Chondrocyte (in vitro differentiated cells): ENCODE measurements at regions not wholly inside any gene's neighbourhood (a gene's known extent, or its start where the extent isn't known, plus 50 kb on each side); places are given as distances from the start of the nearest gene placed in this dataset.

Experiments used
- DNase-seq: peaks from one replicate; pipeline ENCODE4 v3.0.0; 2021; ENCODE audit warnings: mixed read lengths, low spot score
- H3K27ac Mint-ChIP-seq: one replicate; pipeline ENCODE4 v1.8.0; 2021; ENCODE audit warnings: mild to moderate bottlenecking, moderate library complexity, mixed read lengths; ENCODE audit not compliant: unreplicated experiment
- H3K27me3 Mint-ChIP-seq: 2 replicates; pipeline ENCODE4 v1.8.0; 2021; ENCODE audit warnings: low read depth, mixed read lengths
- H3K36me3 Mint-ChIP-seq: 2 replicates; pipeline ENCODE4 v1.8.0; 2021; ENCODE audit warnings: low read depth, mixed read lengths
- H3K4me1 Mint-ChIP-seq: 2 replicates; pipeline ENCODE4 v1.8.0; 2021; ENCODE audit warnings: low read depth, mild to moderate bottlenecking, mixed read lengths
- H3K4me3 Mint-ChIP-seq: one replicate; pipeline ENCODE4 v1.8.0; 2021; ENCODE audit warnings: mild to moderate bottlenecking, moderate library complexity, mixed read lengths; ENCODE audit not compliant: unreplicated experiment
- H3K9me3 Mint-ChIP-seq: 2 replicates; pipeline ENCODE4 v1.8.0; 2021; ENCODE audit warnings: low read depth, mixed read lengths
- TF ChIP-seq, protein P1 (sequence below): fragments of 200-600 bp; sonication (generic); IDR thresholded peaks from 2 replicates; pipeline ENCODE4 v1.5.0; 2021; ENCODE audit warnings: antibody characterized with exemption, mild to moderate bottlenecking, moderate library complexity

DNA sequence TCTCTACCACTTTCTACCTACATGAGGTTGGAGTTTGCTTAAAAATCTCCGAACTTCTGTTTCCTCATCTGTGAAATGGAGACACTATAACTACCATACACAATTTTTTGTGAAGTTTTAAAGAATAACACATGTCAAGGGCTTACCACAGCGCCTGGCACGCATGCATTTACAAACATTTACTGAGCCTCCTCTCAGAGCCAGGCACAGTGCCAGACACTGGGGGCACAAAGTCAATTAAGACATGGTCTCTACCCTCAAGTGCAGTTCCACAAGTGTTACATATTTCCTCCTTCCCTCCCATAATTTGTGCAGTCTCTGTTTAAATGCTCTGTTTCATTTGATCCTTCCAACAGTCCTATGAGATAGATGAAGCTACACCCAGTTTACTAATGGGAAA is 356.4 kb upstream of the ESRRG start:
- Mint-ChIP-seq H3K27ac (no peak overlapping the region), H3K9me3 (no peaks in the 10 kb centered on the region), H3K4me1 (no peaks in the 10 kb centered on the region), H3K27me3 (peaks cover 27% of the 10 kb centered on the region), H3K4me3 (no peak overlapping the region), H3K36me3 (no peaks in the 10 kb centered on the region)
- no peak for DNase-seq
- TF ChIP-seq, protein P1, sequence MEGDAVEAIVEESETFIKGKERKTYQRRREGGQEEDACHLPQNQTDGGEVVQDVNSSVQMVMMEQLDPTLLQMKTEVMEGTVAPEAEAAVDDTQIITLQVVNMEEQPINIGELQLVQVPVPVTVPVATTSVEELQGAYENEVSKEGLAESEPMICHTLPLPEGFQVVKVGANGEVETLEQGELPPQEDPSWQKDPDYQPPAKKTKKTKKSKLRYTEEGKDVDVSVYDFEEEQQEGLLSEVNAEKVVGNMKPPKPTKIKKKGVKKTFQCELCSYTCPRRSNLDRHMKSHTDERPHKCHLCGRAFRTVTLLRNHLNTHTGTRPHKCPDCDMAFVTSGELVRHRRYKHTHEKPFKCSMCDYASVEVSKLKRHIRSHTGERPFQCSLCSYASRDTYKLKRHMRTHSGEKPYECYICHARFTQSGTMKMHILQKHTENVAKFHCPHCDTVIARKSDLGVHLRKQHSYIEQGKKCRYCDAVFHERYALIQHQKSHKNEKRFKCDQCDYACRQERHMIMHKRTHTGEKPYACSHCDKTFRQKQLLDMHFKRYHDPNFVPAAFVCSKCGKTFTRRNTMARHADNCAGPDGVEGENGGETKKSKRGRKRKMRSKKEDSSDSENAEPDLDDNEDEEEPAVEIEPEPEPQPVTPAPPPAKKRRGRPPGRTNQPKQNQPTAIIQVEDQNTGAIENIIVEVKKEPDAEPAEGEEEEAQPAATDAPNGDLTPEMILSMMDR, result no peak

DNA sequence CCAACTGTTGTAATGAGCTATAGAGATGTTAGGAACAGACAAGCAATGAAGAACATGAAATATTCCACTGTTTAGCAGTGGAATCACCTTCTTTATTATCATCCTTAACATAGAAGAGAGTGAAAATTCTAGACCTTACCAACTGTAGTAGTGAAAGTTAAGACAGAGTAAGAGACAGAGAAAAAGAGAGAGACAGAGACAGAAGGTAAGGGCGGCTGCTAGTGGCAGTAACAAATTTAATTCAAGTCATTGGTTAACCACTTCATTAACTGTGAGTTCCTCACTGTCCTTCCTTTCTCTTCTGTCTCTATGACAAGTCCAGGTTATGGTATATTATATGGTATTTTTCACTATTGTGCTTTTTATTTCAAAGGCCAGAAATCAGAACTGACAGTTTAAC is 355.7 kb upstream of the ESRRG start:
- Mint-ChIP-seq H3K4me3 (no peak overlapping the region), H3K36me3 (no peaks in the 10 kb centered on the region), H3K27ac (no peak overlapping the region), H3K9me3 (no peaks in the 10 kb centered on the region), H3K27me3 (peaks cover 27% of the 10 kb centered on the region), H3K4me1 (no peaks in the 10 kb centered on the region)
- TF ChIP-seq, protein P1, result no peak
- DNase-seq, result no peak

DNA sequence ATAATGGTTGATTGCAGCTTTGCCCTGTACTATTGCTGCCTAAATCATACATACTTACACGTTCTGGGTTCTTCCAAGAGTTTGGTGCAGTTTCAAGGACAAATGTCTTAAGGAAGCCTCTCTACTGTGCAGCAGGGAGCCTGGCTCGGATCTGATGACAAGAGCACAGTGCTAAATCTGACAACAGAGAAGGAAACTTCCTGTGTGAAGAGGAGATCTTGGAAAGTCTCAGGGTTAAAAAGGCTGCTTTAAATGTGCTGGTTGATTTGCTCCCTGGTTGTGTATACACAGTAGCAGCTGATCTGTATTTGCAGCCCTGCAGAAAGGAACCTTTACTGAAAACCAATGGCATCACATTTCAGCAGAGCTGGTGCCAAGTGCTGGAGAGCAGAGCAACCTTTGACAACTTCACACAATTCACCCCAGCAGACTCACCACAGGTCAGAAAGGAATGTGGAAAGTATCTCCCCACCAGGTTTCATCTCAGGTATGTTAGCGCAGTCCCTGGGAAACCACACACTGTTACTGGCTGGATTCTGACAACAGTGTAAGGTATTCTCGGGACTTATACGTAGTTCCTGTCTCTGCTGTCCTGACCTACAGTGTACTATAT is 355.0 kb upstream of the ESRRG start:
- TF ChIP-seq, protein P1, result no peak
- H3K4me3 Mint-ChIP-seq, result no peak overlapping the region
- DNase-seq, result no peak
- no peaks in the 10 kb centered on the region for H3K9me3 Mint-ChIP-seq
- H3K27me3 Mint-ChIP-seq, result peaks cover 28% of the 10 kb centered on the region
- H3K4me1 Mint-ChIP-seq, result no peaks in the 10 kb centered on the region
- H3K27ac Mint-ChIP-seq, result no peak overlapping the region
- no peaks in the 10 kb centered on the region for H3K36me3 Mint-ChIP-seq

DNA sequence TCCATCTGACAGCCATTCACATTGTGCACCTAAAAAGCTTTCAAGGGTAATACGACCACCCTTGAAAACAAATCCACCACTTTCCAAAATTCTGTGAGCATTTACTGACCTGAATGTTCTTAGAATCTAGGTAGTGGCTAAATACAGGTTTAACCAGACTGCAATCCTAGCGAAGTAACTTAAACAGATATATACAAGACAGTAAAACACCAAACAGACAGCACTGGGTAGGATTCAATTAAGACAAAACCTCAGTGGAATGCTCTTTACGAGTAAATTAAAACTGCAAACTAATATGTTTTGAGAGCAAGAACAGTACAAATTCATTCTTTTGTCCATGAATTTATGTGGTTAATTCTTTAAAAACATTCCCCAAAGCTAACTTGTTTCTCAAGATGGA is 354.2 kb upstream of the ESRRG start:
- H3K4me3 Mint-ChIP-seq, result no peak overlapping the region
- no peak overlapping the region for H3K27ac Mint-ChIP-seq
- TF ChIP-seq, protein P1, result no peak
- no peaks in the 10 kb centered on the region for H3K9me3 Mint-ChIP-seq
- no peak for DNase-seq
- no peaks in the 10 kb centered on the region for H3K36me3 Mint-ChIP-seq
- H3K4me1 Mint-ChIP-seq, result no peaks in the 10 kb centered on the region
- H3K27me3 Mint-ChIP-seq, result peaks cover 25% of the 10 kb centered on the region

DNA sequence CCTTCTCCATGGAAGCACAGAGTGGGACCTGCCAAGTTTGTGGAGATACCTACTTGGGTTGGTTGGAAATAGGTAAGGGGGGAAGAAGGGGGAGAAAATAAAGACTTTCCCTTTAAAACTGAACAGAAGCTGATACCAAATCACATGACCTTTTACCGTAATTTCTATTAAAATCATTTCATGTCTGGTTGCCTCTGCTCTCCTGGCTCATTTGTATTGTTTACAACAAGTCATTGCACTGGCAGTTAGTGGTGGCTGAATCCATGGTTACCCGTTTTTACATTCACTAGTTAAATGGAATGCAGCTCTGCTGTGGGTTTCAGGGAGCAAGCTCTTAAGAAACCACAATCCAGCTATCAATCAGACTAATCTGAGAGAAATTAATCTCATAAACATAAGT is 353.7 kb upstream of the ESRRG start:
- no peak overlapping the region for H3K4me3 Mint-ChIP-seq
- no peaks in the 10 kb centered on the region for H3K4me1 Mint-ChIP-seq
- TF ChIP-seq, protein P1, result no peak
- H3K9me3 Mint-ChIP-seq, result no peaks in the 10 kb centered on the region
- H3K36me3 Mint-ChIP-seq, result no peaks in the 10 kb centered on the region
- DNase-seq, result no peak
- no peak overlapping the region for H3K27ac Mint-ChIP-seq
- peaks cover 28% of the 10 kb centered on the region for H3K27me3 Mint-ChIP-seq
